ENCODE measurements at regions not wholly inside any gene's neighbourhood (a gene's known extent, or its start where the extent isn't known, plus 50 kb on each side); places are given as distances from the start of the nearest gene placed in this dataset.

DNA sequence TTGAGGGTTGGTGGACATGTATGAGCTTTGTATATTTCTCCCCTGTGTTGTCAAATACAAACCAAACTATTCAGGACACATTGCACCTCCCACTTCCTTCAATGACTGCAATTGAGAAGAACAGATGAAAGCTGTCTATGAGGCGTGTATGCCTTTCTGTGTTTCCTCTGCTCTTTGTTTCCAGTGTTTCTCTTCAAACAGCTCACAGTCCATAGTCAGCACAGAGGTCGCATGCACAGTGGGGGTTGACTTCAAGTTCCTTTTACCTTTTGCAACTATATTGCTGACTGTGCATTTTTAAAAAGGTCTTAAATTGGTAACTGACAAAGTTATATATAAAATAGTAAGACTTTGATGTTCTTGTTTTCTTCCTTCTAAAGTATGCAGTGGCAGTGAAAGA, 957.8 kb downstream of the C4orf33 start:
- no peak overlapping the region for H3K4me3 ChIP-seq (ENCODE audit: low read length)
- TF ChIP-seq, protein P1, sequence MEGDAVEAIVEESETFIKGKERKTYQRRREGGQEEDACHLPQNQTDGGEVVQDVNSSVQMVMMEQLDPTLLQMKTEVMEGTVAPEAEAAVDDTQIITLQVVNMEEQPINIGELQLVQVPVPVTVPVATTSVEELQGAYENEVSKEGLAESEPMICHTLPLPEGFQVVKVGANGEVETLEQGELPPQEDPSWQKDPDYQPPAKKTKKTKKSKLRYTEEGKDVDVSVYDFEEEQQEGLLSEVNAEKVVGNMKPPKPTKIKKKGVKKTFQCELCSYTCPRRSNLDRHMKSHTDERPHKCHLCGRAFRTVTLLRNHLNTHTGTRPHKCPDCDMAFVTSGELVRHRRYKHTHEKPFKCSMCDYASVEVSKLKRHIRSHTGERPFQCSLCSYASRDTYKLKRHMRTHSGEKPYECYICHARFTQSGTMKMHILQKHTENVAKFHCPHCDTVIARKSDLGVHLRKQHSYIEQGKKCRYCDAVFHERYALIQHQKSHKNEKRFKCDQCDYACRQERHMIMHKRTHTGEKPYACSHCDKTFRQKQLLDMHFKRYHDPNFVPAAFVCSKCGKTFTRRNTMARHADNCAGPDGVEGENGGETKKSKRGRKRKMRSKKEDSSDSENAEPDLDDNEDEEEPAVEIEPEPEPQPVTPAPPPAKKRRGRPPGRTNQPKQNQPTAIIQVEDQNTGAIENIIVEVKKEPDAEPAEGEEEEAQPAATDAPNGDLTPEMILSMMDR (IDR thresholded peaks at IDR 0.05; ENCODE audit: insufficient read depth, low read depth, low read length, missing control alignments): no peak
- no peak for DNase-seq (ENCODE audit: low read depth)

DNA sequence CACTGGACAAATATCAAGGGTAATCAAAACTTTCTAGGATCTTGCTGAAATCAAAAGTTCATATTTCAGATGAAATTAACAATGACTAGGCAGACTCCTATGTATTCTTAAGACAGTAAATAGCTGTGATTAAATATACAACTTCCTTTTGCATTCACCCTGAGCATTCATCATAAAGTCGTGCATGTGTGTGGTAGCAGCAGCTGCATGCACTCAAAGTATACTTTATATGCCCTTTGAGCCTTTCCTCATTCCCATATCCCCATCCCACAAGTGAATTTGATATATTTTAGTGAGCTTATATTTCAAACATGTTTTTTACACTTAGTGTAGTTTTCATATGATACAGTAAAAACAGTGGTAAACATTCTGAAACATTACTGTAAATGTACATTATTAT, 959.0 kb downstream of the C4orf33 start:
- no peak for DNase-seq (ENCODE audit: low read depth)
- no peak overlapping the region for H3K4me3 ChIP-seq (ENCODE audit: low read length)
- TF ChIP-seq, protein P1 (IDR thresholded peaks at IDR 0.05; ENCODE audit: insufficient read depth, low read depth, low read length, missing control alignments): no peak

DNA sequence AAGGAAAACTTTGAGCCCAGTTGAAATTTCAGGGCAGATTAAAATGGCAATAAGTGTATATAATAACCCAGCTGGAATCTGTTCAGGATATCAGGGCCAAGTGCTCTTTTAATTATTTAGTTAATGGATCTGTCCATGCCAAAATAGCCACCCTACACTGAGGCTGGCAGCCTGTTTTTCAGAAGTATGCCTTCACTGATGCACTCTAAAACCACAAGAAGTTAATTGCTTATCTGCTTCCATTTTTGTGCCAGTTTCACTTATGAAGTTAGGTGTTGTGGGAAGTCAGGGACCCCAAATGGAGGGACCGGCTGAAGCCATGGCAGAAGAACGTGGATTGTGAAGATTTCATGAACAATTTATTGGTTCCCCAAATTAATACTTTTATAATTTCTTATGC, 960.3 kb downstream of the C4orf33 start:
- H3K4me3 ChIP-seq (ENCODE audit: low read length): no peak overlapping the region
- TF ChIP-seq, protein P1 (IDR thresholded peaks at IDR 0.05; ENCODE audit: insufficient read depth, low read depth, low read length, missing control alignments): no peak
- no peak for DNase-seq (ENCODE audit: low read depth)

DNA sequence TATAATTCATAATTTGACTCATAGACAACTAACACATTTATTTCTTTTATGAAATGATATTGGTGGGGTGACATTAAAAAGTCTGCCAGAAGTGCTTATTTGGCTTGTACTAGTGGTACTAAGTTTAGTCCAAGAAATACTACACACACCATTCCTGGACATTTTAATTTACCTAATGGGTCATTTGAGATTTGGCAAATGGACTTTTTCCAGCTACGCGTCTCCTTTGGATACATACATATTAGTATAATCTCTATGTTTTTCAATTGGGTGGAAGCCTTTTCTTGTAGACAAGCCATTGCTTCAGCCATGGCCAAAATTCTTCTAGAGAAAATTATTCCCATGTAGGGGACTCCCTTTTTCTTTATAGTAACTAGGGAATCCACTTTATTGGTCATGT, 968.5 kb downstream of the C4orf33 start:
- DNase-seq (ENCODE audit: low read depth): no peak
- H3K4me3 ChIP-seq (ENCODE audit: low read length): no peak overlapping the region
- TF ChIP-seq, protein P1 (IDR thresholded peaks at IDR 0.05; ENCODE audit: insufficient read depth, low read depth, low read length, missing control alignments): no peak

DNA sequence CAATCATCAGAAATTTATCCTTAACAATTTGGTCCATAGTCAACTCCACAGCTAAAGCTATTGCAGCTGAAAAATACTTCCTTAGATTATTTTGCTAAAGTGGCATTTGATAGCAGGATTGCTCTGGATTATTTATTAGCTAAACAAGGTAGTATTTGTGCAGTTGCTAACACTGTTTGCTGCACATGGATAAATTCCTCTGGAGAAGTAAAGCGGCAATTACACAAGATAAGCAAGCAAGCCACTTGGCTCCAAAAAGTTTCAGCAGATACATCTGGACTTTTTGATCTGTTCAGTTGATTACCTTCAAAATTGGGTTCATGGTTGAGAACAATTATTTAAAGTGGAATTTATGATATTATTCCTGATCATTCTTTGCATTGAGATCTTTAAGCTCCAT, 971.5 kb downstream of the C4orf33 start:
- TF ChIP-seq, protein P1 (IDR thresholded peaks at IDR 0.05; ENCODE audit: insufficient read depth, low read depth, low read length, missing control alignments): no peak
- no peak overlapping the region for H3K4me3 ChIP-seq (ENCODE audit: low read length)
- no peak for DNase-seq (ENCODE audit: low read depth)

DNA sequence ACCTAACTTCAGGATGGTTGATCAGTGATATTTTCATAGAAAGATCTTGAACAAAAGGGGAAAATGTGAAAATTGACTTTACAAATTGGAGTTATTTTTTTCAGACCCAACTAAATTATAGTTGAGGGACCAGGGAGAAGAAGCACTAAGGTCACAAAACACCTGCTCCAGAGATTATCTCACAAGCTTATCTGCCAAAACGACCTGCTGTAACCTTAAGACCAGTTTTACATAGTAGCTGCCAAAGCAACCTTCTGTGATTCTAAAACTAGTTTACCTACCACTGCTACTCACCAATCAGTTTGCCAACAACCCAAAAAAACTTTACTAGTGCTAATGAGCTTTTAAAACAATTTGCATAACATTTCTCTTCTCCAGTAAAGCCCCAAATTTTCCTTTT, 972.1 kb downstream of the C4orf33 start:
- no peak overlapping the region for H3K4me3 ChIP-seq (ENCODE audit: low read length)
- DNase-seq (ENCODE audit: low read depth): no peak

DNA sequence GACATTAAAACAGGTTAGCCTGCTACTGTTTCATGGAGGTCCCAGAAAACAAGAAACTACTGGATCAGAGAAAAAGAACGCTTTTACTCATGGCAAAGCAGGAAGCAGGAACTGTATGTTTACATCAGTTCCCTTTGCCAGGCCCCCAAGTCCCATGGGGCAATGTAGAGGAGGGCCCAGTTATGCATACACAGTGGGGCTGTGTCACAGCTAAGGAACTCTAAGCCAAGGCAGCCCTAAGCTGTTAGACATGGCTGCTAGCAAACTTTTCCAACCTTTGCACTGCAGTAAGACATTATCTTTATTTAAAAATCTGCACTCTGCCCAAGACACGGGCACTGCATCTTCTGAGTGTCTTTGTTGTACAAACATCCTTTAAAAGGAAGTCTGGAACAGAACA, 975.8 kb downstream of the C4orf33 start:
- TF ChIP-seq, protein P1 (IDR thresholded peaks at IDR 0.05; ENCODE audit: insufficient read depth, low read depth, low read length, missing control alignments): no peak
- H3K4me3 ChIP-seq (ENCODE audit: low read length): no peak overlapping the region
- DNase-seq (ENCODE audit: low read depth): no peak

More for the DNA sequence above, 972.1 kb downstream of the C4orf33 start:
- TF ChIP-seq, protein P1 (IDR thresholded peaks at IDR 0.05; ENCODE audit: insufficient read depth, low read depth, low read length, missing control alignments): no peak
